Retinal pigment epithelial cell (primary cell): ENCODE measurements at regions not wholly inside any gene's neighbourhood (a gene's known extent, or its start where the extent isn't known, plus 50 kb on each side); places are given as distances from the start of the nearest gene placed in this dataset.
"Not testable (repeated sequence)": the region's sequence is repeated elsewhere in the genome, so short reads cannot be mapped to it uniquely, and the experiment has no call there.

Experiments
- DNase-seq: peaks from one replicate; pipeline ENCODE4 v3.0.0-alpha.2; 2010; ENCODE audit warnings: low read depth
- H3K4me3 ChIP-seq: 2 replicates; pipeline ENCODE4 v1.5.1; 2011; ENCODE audit warnings: mild to moderate bottlenecking, low read length, control low read depth, moderate library complexity
- TF ChIP-seq, protein P1 (sequence below): conservative IDR thresholded peaks from 2 replicates; pipeline ENCODE4 v1.5.1; 2011; ENCODE audit warnings: low read depth, low read length, control low read depth, inconsistent platforms

DNA sequence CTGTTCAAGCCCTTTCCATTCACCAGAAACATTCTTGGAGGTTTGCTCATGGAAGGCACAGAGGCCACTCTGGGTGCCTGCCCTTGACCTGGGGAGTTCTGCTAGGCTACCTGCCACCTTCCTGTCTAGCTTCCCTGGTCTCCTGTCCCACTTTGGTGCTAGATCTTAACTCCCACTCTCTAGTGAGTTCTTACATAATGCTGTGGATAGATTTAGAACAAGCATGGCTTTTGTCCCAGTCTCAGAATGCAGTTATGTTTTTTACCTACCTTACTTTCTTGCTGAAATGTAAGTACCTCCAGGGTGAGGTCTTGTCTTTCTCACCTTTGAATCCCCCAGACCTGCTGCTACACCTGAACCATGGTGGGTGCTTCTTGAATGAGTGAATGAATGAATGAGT lies 1252.3 kb downstream of the TYW1 start:
- no peak for DNase-seq
- no peak overlapping the region for H3K4me3 ChIP-seq
- TF ChIP-seq, protein P1, sequence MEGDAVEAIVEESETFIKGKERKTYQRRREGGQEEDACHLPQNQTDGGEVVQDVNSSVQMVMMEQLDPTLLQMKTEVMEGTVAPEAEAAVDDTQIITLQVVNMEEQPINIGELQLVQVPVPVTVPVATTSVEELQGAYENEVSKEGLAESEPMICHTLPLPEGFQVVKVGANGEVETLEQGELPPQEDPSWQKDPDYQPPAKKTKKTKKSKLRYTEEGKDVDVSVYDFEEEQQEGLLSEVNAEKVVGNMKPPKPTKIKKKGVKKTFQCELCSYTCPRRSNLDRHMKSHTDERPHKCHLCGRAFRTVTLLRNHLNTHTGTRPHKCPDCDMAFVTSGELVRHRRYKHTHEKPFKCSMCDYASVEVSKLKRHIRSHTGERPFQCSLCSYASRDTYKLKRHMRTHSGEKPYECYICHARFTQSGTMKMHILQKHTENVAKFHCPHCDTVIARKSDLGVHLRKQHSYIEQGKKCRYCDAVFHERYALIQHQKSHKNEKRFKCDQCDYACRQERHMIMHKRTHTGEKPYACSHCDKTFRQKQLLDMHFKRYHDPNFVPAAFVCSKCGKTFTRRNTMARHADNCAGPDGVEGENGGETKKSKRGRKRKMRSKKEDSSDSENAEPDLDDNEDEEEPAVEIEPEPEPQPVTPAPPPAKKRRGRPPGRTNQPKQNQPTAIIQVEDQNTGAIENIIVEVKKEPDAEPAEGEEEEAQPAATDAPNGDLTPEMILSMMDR = no peak

GRCh38 chr7:68249611-68250010 lies 1253.0 kb downstream of the TYW1 start:
- DNase-seq = no peak
- no peak overlapping the region for H3K4me3 ChIP-seq
- TF ChIP-seq, protein P1 = no peak

DNA sequence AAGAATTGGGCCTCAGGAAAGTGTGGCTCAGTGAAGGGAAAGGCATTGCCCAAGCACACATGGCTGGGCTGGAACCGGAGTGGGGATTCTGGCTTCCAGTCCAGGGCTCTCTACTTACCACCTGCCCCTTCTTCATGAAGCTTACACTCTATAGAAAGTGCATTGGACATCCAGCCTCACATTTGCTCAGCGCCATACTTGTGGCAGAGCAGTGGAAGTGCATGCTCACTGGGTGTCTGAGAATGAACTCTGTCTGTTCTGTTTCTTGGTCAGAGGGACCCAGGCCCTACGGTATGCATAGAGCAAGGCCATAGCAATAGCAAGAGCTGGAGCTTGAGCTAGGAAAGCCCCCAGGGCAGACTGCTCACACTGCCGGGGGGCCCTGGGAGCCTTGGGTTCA lies 1253.5 kb downstream of the TYW1 start:
- no peak overlapping the region for H3K4me3 ChIP-seq
- TF ChIP-seq, protein P1 = peak; percentile 8
- DNase-seq = no peak

DNA sequence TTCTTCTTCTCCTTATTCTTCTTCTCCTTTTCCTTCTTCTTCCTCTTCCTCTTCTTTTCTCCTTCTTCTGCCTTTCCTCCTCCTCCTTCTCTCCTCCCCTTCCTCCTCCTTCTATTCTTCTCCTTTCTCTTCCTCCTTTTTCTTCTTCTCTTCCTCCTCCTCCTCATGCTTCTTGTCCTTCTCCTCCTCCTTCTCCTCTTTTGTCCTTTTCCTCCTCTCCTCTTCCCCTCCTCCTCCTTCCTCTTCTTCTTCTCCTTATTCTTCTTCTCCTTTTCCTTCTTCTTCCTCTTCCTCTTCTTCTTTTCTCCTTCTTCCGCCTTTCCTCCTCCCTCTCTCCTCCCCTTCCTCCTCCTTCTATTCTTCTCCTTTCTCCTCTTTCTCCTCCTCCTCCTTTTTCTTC lies 1258.2 kb downstream of the TYW1 start:
- not testable (repeated sequence) for DNase-seq, H3K4me3 ChIP-seq

DNA sequence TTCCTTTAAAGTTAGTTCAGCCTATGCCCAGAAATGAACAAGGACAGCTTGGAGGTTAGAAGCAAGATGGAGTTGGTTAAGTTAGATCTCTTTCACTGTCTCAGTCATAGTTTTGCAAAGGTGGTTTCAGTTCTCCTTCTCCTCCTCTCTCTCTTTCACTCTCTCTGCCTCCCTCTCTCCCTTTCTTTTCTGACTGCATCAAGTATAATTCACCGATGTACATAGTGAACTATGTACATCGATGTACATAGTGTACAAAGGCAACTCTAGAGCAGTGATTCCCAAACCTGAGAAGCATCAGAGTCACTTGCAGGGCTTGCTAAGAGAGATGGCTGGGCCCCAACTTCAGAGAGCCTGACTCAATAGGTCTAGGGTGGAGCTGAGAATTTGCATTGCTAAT lies 1259.7 kb downstream of the TYW1 start:
- no peak for DNase-seq
- H3K4me3 ChIP-seq = no peak overlapping the region
- TF ChIP-seq, protein P1 = no peak

- H3K4me3 ChIP-seq = no peak overlapping the region
Observed at GRCh38 chr7:68258609-68259008, 1262.0 kb downstream of the TYW1 start.

DNA sequence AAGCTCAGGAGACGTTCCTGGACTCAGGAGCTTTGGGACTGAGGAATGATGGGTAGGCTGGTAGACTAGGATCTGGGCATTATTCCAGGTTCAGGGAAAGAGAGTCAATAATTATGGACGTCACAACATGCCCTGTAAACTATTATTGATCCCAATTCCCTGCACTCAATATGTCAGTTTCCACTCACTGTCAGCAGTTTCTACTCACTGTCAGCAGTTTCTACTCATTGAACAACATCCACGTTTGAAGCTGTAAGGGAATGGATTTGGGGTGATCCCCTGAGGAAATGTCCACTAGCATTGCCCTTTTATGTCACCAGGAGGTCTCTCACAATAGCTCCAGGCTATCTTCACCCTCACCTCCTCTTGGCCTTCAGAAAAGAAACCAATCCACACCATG lies 1268.6 kb downstream of the TYW1 start:
- TF ChIP-seq, protein P1 = no peak
- DNase-seq = no peak
- H3K4me3 ChIP-seq = no peak overlapping the region

More at GRCh38 chr7:68258609-68259008, 1262.0 kb downstream of the TYW1 start:
- DNase-seq = no peak
- TF ChIP-seq, protein P1 = no peak
